Peyer's patch (tissue), 4 donors: ENCODE measurements at regions not wholly inside any gene's neighbourhood (a gene's known extent, or its start where the extent isn't known, plus 50 kb on each side); places are given as distances from the start of the nearest gene placed in this dataset.

Experiments
- DNase-seq, 3 donors: peaks; one replicate each; pipeline ENCODE4 v3.0.0-alpha.2; 2017 to 2019
- H3K27ac ChIP-seq, 4 donors: fragments of 200-600 bp; sonication (generic); one replicate each; pipeline ENCODE4 v1.5.1; 2016 to 2019
- H3K27me3 ChIP-seq, 2 donors: fragments of 200-600 bp; sonication (generic); one replicate each; pipeline ENCODE4 v1.5.1; 2019
- H3K36me3 ChIP-seq, 3 donors: fragments of 200-600 bp; sonication (generic); one replicate each; pipeline ENCODE4 v1.5.1; 2016 to 2019
- H3K4me1 ChIP-seq, 4 donors: fragments of 200-600 bp; sonication (generic); one replicate each; pipeline ENCODE4 v1.5.1; 2016 to 2019
- H3K4me3 ChIP-seq, 4 donors: fragments of 200-600 bp; sonication (generic); 1 replicate in 3 of 4; 2 replicates in 1 of 4; pipeline ENCODE4 v1.5.1; 2016 to 2019; ENCODE audit warnings: mild to moderate bottlenecking in 1 of 4
- H3K9me3 ChIP-seq, 4 donors: fragments of 200-600 bp; sonication (generic); one replicate each; pipeline ENCODE4 v1.5.1; 2016 to 2019; ENCODE audit warnings: mild to moderate bottlenecking in 1 of 4
- CTCF ChIP-seq, 6 experiments: fragments of 450-650 bp in 4 of 6; fragments of 200-600 bp in 2 of 6; sonication (generic) in 1 of 6; IDR thresholded peaks; one replicate each; pipeline ENCODE4 v1.5.1; 2017 to 2019; ENCODE audit warnings: antibody characterized with exemption in 6 of 6, mild to moderate bottlenecking in 3 of 6, moderate library complexity in 1 of 6
- POLR2A ChIP-seq, 2 donors: fragments of 450-650 bp; IDR thresholded peaks; one replicate each; pipeline ENCODE4 v1.5.1; 2017; ENCODE audit warnings: antibody characterized with exemption in 2 of 2, mild to moderate bottlenecking in 2 of 2, moderate library complexity in 2 of 2

GRCh38 chr14:100674897-100675619, 51.6 kb upstream of the DLK1 start:
- Histone ChIP-seq H3K27me3 (no peaks in the 10 kb centered on the region), H3K36me3 (no peaks in the 10 kb centered on the region), H3K27ac (no peak overlapping the region), H3K9me3 (no peaks in the 10 kb centered on the region), H3K4me3 (no peak overlapping the region), H3K4me1 (peaks cover 0 to 42% (median 3%) of the 10 kb centered on the region in 4 donors)
- no peak for DNase-seq
- no peak for TF ChIP-seq CTCF (IDR thresholded peaks at IDR 0.05)
- no peak for TF ChIP-seq POLR2A (IDR thresholded peaks at IDR 0.05)

GRCh38 chr14:100675699-100676684, 50.7 kb upstream of the DLK1 start:
- Histone ChIP-seq H3K4me3 (no peak overlapping the region), H3K36me3 (no peaks in the 10 kb centered on the region), H3K27ac (peak overlapping the region in 2 of 4 donors; percentile 43 to 56), H3K27me3 (no peaks in the 10 kb centered on the region), H3K9me3 (no peaks in the 10 kb centered on the region), H3K4me1 (peaks cover 0 to 38% (median 3%) of the 10 kb centered on the region in 4 donors)
- no peak for TF ChIP-seq CTCF (IDR thresholded peaks at IDR 0.05)
- no peak for TF ChIP-seq POLR2A (IDR thresholded peaks at IDR 0.05)
- peak in 2 of 3 donors; percentile 74 to 85 for DNase-seq
